PC-9 (cell line): ENCODE measurements at regions not wholly inside any gene's neighbourhood (a gene's known extent, or its start where the extent isn't known, plus 50 kb on each side); places are given as distances from the start of the nearest gene placed in this dataset.

ENCODE experiments used
- EZH2 ChIP-seq: fragments of 200-600 bp; sonication (generic); IDR thresholded peaks from 2 replicates; pipeline ENCODE4 v1.8.0; 2017; ENCODE audit warnings: antibody characterized with exemption, low read depth
- TF ChIP-seq, protein P1 (sequence below): fragments of 200-600 bp; sonication (generic); conservative IDR thresholded peaks from 2 replicates; pipeline ENCODE4 v1.6.1; 2017; ENCODE audit warnings: mixed run types, antibody characterized with exemption, mild to moderate bottlenecking, moderate library complexity

DNA sequence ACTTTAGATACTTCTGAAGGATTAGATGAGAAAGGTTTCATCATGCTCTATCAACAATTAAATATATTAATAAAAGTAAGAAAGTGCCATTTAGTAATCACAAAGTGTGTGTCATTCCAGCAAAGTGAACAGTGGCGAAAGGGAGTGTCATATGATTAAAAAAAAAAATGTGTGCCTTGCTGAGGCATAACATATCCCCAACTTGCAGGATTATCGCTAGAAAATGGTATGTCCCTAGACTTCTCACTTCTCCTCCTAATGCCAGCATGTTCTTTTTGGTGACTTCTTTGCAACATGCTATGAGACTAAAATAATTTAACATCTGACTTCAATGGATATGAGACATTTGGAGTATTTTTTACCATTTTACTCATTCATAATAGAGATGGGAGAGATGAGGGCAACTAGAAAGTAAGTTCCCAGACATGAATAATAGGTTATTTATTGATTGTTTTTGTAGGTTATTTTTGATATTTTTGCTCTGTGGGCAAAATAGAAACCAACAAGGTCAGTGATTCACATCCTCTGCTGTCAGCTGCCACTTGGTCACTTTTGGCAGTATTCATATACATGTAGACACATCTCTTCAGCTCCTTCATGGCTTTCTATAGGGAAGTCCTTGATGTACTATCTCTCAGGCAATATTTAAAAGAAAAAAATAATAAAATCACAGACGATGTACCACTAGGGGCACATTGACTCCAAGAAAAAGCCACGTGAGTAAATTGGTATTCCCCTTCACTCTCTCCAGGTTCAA is 370.1 kb downstream of the BMP2 start:
- TF ChIP-seq, protein P1, sequence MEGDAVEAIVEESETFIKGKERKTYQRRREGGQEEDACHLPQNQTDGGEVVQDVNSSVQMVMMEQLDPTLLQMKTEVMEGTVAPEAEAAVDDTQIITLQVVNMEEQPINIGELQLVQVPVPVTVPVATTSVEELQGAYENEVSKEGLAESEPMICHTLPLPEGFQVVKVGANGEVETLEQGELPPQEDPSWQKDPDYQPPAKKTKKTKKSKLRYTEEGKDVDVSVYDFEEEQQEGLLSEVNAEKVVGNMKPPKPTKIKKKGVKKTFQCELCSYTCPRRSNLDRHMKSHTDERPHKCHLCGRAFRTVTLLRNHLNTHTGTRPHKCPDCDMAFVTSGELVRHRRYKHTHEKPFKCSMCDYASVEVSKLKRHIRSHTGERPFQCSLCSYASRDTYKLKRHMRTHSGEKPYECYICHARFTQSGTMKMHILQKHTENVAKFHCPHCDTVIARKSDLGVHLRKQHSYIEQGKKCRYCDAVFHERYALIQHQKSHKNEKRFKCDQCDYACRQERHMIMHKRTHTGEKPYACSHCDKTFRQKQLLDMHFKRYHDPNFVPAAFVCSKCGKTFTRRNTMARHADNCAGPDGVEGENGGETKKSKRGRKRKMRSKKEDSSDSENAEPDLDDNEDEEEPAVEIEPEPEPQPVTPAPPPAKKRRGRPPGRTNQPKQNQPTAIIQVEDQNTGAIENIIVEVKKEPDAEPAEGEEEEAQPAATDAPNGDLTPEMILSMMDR, result no peak
- TF ChIP-seq EZH2, result no peak
